Stimulated activated CD4-positive, alpha-beta T cell treated with anti-CD3 and anti-CD28 coated beads, Interleukin-1b, Interleukin-23, amount 100 ng/mL, for 48 hours (primary cell): ENCODE measurements at regions not wholly inside any gene's neighbourhood (a gene's known extent, or its start where the extent isn't known, plus 50 kb on each side); places are given as distances from the start of the nearest gene placed in this dataset.

Experiments
- DNase-seq: peaks from one replicate; pipeline ENCODE4 v3.0.0-alpha.2; 2020

GRCh38 chr5:88540471-88541115 is 271.9 kb upstream of the TMEM161B start:
- no peak for DNase-seq

GRCh38 chr5:88539693-88540365 is 271.2 kb upstream of the TMEM161B start:
- DNase-seq: no peak

DNA sequence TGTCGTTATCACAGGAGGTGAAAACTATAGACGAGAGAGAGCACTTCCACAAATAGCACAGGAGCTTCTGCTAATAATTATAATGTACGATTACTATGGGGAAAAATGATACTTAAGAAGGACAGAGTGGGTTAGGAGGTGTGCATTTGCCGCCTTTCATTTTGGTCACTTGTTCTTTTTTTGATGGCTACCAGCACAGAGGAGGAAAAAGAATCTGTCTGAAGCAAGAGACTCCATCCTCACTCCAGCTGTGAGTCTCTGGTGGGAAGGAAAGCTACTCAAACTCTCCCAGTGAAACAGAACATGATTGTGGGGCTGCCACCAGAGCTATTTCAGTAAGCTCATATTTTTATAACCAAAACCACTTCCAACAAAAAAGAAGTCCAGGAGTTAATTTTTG is 270.4 kb upstream of the TMEM161B start:
- no peak for DNase-seq

GRCh38 chr5:88536146-88536545 is 267.5 kb upstream of the TMEM161B start:
- DNase-seq: no peak

GRCh38 chr5:88524941-88525340 is 256.3 kb upstream of the TMEM161B start:
- no peak for DNase-seq

DNA sequence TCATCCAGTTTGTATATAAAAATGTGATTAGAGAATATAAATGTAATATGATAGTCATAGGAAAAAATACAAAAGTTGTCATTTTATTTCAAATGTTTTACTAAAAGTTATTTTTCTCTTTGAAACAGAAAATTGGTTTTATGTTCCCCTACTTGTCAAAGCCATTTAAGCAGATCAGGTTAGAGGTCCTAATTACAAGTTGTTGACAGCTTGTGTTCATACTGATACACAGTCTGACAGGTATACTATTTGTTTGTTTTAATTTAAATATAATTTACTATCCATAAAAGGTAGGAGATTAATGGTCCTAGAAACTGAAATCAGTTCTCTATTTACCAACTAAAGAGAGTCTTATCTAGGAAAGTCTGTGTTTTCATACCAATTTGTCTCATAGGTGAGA is 250.4 kb upstream of the TMEM161B start:
- DNase-seq: no peak

GRCh38 chr5:88518131-88519016 is 249.7 kb upstream of the TMEM161B start:
- DNase-seq: no peak

- no peak for DNase-seq
Measured at GRCh38 chr5:88515881-88516819, 247.5 kb upstream of the TMEM161B start.

DNA sequence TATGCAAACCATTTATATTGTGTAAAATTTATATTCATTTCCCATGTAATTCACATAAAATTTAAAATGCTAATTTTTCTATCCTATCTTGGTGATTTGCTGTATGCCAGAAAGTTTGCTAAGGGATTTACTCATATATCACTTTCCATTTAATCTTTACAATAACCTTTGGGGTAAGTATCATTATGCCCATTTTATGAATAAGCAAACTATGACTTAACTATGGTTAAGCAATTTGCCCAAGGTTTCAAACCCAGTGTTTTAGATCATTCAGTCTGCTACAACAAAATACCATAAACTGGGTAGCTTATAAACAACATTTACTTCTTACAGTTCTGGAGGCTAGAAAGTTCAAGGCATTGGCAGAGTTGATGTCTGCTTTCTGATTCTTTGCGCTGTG is 246.4 kb upstream of the TMEM161B start:
- DNase-seq: no peak

DNA sequence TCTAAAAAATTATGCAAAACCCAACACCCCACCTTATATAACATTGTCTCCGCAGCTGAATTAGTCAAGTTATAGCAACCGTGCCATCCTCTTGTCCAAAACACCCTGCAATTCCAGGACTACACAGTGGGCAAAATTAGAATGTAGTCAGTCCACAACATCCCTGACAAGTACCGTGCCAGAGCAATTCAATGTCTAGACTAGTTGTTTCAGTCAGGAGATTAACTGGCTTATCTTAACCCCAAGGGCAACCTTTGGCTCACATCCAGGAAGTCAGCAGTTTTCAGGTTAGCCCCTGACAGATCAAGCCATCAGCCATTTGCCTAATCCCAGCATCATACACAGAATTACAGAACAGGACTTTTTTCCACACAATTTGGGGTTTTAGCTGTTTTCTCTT is 240.8 kb upstream of the TMEM161B start:
- DNase-seq: no peak

- no peak for DNase-seq
Measured at GRCh38 chr5:88507261-88507660, 238.6 kb upstream of the TMEM161B start.

DNA sequence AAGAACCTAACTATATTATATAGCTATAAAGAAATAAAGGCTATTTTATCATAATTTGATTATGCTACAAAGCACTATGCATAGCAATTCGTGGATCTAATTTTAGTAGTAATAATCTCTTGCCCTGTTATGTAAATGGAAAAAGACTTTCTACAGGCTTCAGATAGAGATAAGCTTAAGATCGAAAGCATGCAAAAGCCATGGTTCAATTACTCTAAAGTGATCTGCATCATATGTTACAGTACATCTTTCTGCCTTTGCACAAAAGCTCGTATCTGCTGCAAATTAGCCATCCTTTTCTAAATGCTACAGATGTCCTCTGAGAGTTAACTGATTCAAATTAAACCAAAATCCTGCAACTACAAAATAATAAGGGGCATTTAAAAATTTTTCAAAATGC is 234.8 kb upstream of the TMEM161B start:
- no peak for DNase-seq

GRCh38 chr5:88503041-88503345 is 234.3 kb upstream of the TMEM161B start:
- DNase-seq: no peak

DNA sequence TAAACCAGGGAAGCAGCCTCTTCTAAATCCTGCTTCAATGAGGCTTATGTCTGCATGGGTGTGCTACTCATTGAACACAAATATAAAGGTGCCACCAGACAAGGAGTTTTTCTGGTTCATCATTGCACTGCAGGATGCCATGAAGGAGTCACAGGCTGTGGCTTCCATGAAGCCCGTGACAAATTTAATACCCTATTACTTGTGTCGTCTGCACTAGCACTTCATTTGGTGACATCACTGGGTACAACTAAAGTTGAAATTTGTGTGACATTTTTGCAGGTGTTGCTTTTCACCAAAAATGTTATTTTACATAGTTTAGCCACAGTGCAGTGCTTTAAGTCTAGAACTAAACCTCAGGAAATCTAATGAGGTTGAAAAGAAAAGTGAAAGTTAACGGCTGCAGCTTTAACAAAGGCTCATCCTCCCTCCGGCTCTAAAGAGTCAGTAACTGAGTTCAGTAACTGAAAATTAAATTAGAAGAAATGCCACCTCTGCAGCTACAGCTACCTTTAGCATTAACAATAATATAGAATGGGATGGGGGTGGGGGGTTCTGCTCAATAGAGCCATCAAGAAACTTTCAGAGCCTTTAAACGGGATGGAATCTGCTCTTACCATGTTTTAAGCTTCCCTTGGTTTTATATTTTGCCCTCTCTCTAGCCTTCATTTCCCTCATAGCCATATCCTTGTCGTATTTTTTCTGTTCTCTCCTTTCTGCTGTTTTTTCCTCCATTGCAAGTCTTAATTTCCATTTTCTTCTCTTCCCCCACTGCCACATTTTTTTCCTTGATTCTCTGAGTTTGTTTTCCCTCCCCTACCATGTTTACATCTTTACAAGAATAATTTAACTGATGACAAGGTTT is 233.8 kb upstream of the TMEM161B start:
- peak; percentile 3 for DNase-seq

- DNase-seq: no peak
Measured at GRCh38 chr5:88495810-88496209, 227.2 kb upstream of the TMEM161B start.

- no peak for DNase-seq
Measured at GRCh38 chr5:88490874-88491273, 222.2 kb upstream of the TMEM161B start.

GRCh38 chr5:88489364-88489763 is 220.7 kb upstream of the TMEM161B start:
- no peak for DNase-seq

DNA sequence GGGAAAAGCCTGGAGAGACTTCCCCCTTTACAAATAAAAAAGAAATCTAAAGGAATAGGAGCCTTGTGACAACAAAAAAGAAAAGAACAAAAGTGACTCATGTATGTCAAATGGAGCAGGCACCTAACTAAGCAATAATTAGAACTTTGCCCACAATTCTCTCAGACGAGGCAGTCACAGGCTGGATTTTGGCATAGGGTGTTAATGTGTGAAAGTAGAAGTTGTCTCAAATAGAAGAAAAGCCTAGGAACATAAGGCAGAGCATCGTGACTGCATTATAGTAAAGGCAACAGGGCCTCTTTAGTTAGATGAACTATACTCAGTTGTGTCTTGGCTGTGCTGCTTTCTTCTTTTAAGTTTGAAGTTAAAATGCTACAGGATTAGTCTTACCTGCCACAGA is 219.9 kb upstream of the TMEM161B start:
- DNase-seq: no peak

- DNase-seq: no peak
Measured at GRCh38 chr5:88488130-88488529, 219.5 kb upstream of the TMEM161B start.

DNA sequence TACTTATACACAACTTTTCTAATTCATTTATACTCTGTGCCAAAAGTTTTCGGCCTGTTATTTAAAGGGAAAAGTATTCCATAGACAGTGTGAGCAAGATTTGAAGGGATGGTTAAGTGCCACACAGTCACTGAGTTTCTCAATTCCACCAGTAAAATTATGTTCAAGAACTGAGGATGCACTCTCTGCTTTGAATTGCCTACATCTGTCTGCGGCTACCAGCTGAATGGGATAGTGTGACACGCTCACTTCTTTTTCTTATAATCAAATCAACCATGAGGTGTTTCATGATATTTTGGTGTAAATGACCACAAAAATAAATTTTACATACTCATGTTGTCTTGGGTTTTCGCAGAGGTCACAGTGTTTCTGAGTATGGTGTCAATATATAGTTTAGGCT is 218.4 kb upstream of the TMEM161B start:
- DNase-seq: no peak

DNA sequence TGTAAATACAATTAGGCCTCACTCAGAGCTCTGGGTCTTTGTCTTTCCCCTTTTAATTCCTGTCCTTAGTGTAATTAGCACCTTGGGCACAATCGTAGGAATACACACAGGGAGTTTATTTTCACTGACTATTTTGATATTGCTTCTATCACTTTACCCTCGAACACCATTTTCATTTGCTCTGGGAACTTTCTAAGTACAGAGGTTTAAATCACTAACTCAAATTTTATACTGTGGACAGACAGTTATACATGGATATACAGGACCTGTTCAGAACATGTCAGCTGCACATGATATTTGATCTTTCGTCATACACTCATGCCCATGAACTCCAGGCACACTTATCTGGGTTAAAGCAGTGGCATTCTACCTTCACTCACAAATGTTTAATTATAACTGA is 217.8 kb upstream of the TMEM161B start:
- DNase-seq: no peak

- DNase-seq: no peak
Measured at GRCh38 chr5:88485531-88485930, 216.9 kb upstream of the TMEM161B start.
